RPMI7951 (cell line): ENCODE measurements at regions not wholly inside any gene's neighbourhood (a gene's known extent, or its start where the extent isn't known, plus 50 kb on each side); places are given as distances from the start of the nearest gene placed in this dataset.
A peak's percentile ranks its signal among the peaks of the same experiment; 100 is the strongest.

Source experiments
- DNase-seq: peaks from one replicate; pipeline ENCODE4 v3.0.0-alpha.2; 2012; ENCODE audit warnings: low read depth

DNA sequence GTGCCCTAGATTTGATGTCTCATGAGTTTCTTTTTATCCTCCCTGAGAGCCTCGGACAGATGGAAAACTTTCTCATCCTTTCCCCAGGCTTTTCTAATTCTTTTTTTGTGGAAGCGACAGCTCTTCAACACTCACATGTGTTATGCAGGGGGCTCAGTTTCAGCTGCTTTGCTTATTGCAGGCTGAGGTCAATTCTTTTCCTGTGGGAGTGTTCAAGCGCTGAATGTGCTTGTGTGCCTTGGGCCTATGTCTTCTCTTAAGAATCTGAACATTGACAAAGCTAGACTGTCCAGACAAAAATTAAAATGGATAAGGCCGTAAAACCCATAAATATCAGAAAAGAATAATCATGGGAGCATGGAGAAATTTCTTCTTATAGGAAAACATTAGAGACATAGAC is 125.2 kb upstream of the STEAP4 start:
- DNase-seq, result no peak

GRCh38 chr7:88429382-88429781 is 122.7 kb upstream of the STEAP4 start:
- no peak for DNase-seq

GRCh38 chr7:88402529-88402928 is 95.8 kb upstream of the STEAP4 start:
- no peak for DNase-seq

- DNase-seq, result no peak
These were observed 94.4 kb upstream of the STEAP4 start for GRCh38 chr7:88401009-88401623.

- no peak for DNase-seq
These were observed 93.1 kb upstream of the STEAP4 start for GRCh38 chr7:88399696-88400240.

GRCh38 chr7:88399036-88399435 is 92.3 kb upstream of the STEAP4 start:
- DNase-seq, result no peak

- no peak for DNase-seq
These were observed 91.8 kb upstream of the STEAP4 start for GRCh38 chr7:88398459-88398858.

DNA sequence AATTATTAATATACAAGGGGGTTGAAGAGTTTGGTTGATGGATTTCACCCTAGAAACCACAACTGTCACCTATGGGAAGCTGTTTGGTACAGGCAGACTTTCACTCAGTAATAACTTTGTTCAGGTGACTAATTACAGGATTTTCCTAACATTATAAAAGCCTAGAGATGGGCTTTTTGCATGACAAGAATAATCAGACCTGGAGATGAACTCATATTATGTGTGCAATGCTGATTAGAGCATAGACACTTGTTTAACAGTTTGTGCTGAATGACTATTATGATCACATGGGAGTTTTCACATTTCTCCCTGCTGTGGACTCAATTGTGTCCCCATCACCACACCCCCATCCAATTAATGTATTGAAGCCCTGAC is 90.2 kb upstream of the STEAP4 start:
- no peak for DNase-seq

- no peak for DNase-seq
These were observed 89.7 kb upstream of the STEAP4 start for GRCh38 chr7:88396295-88396947.

GRCh38 chr7:88395715-88396114 is 89.0 kb upstream of the STEAP4 start:
- DNase-seq, result no peak

GRCh38 chr7:88391247-88391646 is 84.6 kb upstream of the STEAP4 start:
- no peak for DNase-seq

DNA sequence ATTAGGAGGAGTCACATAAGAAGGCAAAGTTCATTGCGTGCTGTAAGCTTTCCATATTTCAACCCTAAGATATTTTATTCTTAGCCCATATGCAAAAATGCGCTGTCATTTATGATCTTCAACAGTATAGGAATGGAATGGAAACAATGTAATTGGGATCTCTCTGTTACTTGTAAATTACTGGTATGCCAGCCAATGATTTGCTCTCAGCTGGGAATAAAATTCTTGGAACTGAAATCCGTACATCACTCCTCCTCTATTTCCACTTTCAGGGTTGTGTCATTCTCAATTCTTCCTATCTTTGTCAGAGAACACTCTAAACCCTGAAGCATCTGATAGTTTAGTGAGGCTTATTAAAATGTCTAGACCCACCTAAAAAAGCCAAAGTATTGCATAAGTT is 80.7 kb upstream of the STEAP4 start:
- DNase-seq, result no peak

GRCh38 chr7:88386665-88387156 is 80.0 kb upstream of the STEAP4 start:
- DNase-seq, result no peak

GRCh38 chr7:88377434-88377833 is 70.7 kb upstream of the STEAP4 start:
- no peak for DNase-seq

DNA sequence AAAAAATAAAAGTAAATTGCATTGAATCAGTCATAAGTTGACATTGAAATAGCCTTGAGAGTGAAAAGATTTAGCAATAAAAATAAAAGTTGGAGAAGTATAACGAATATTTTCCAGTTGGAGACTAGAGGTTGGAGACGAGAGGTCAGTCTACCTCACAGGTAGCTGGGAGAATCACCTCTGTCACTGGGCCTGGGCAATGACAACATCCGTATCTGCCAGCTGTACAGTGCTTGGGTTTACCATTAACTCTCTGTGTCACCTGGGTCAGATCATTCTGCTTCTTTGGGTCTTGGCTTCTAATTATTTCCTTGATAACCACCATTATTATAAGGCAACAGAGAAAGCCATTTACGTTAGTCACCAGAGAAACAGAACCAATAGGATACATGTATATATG is 62.0 kb upstream of the STEAP4 start:
- DNase-seq, result no peak

DNA sequence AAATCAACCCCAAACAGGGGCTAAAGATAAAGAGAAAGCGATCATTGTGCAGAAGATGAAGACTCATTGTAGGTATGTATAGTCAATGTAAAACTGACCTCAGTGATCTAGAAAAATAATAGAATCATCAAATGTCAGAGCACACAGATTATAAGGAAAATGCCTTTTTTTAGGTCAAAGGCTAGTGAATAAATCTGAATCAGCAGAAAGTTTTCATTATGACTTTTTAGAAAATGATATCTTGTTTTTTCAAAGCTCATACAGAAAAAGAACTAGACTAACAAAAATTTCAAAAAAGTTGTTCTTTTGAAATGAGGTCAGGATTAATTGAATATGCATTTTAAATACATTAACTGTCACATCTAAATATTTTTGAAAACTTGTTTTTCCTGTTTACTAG is 60.2 kb upstream of the STEAP4 start:
- no peak for DNase-seq

- DNase-seq, result no peak
These were observed 57.2 kb upstream of the STEAP4 start for GRCh38 chr7:88363869-88364268.

DNA sequence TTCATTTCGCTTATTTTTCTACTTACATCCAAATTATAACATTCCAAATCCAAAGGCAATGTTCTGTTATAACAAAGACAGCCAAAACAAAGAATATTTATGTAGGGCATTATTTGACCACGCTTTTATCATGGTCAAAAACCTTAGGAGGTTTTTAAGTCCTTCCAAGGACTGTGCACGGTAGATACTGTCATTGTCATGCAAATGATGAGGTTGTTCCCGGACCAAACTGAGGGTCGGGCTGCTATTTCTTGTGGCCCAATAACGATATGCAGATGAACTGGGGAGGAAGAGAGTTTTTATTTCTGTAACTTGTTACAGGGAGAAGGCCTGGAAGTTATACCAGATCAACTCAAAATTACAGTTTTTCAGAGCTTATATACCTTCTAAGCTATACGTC is 56.6 kb upstream of the STEAP4 start:
- no peak for DNase-seq

- no peak for DNase-seq
These were observed 54.7 kb upstream of the STEAP4 start for GRCh38 chr7:88361357-88361756.

DNA sequence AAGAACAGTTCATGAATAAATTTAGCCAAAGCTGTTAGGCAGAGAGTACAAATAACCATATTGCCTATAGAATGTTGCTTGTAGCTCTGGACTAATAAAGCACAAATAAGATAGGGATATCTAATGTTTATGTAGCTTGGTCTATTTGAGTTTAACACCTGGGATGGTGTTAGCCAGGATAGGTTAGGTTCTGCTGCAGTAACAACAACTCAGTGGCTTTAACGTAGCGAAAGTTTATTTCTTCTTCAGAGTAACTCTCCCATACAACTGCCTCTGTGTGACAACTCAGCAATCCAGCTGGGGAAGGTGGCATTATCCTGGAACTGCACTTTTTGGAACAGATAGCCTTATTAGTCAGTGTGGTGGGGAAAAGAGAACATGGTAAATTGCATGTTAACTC is 52.2 kb upstream of the STEAP4 start:
- no peak for DNase-seq

- no peak for DNase-seq
These were observed 51.8 kb upstream of the STEAP4 start for GRCh38 chr7:88358526-88358838.

DNA sequence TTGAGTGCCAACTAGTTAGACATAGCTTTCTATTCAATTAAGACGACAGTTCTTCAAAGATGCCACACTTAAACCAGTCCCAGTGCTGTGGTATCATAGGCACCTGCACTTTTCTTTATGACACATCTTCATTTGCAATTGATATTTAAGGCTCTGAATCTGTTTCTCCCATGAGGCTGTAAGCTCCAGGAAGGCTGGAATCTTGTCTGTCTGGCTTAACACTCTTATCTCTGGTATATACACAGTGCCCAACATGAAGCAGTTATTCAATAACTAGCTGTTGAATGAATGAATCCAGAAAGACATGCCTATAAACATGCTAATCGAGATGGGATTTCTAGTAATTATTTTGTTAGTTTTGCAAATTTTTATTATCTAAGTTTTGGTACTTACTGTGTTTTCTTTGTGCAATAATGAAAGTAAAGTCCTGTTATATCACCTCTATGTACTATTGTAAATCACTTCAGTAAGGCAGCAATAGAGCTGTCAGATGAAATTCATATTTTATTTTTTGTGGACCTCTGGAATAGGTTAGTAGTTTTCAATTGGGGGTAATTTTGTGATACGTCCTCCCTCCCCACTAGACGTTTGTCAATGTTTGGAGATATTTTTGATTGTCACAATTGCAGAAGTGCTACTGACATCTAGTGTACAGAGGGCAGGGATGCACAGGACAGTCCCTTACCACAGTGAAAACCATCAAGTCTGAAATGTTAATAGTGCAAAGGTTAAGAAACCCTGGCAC is 51.3 kb upstream of the STEAP4 start:
- DNase-seq, result peak; percentile 2

- DNase-seq, result no peak
These were observed 50.6 kb upstream of the STEAP4 start for GRCh38 chr7:88357294-88357693.
